HG03565 (cell line): ENCODE measurements at regions not wholly inside any gene's neighbourhood (a gene's known extent, or its start where the extent isn't known, plus 50 kb on each side); places are given as distances from the start of the nearest gene placed in this dataset.

Experiments used
- ATAC-seq: cut with Tn5 transposase; IDR thresholded peaks from one replicate; pipeline ENCODE4 v1.9.1; 2021; ENCODE audit warnings: mild to moderate bottlenecking, moderate library complexity; ENCODE audit not compliant: unreplicated experiment

- ATAC-seq = no peak
Measured at GRCh38 chr14:55929136-55929535, 189.1 kb upstream of the PELI2 start.

- ATAC-seq = no peak
Measured at GRCh38 chr14:55930016-55930784, 188.0 kb upstream of the PELI2 start.

GRCh38 chr14:55936691-55937090 is 181.5 kb upstream of the PELI2 start:
- ATAC-seq = no peak

GRCh38 chr14:55938249-55938791 is 179.9 kb upstream of the PELI2 start:
- no peak for ATAC-seq

- no peak for ATAC-seq
Measured at GRCh38 chr14:55942076-55942654, 176.0 kb upstream of the PELI2 start.

- no peak for ATAC-seq
Measured at GRCh38 chr14:55942826-55943225, 175.4 kb upstream of the PELI2 start.

GRCh38 chr14:55944757-55945156 is 173.5 kb upstream of the PELI2 start:
- no peak for ATAC-seq

- ATAC-seq = no peak
Measured at GRCh38 chr14:55946231-55946630, 172.0 kb upstream of the PELI2 start.

- no peak for ATAC-seq
Measured at GRCh38 chr14:55948399-55948798, 169.8 kb upstream of the PELI2 start.

- ATAC-seq = no peak
Measured at GRCh38 chr14:55949708-55950107, 168.5 kb upstream of the PELI2 start.

GRCh38 chr14:55950135-55950534 is 168.1 kb upstream of the PELI2 start:
- no peak for ATAC-seq

GRCh38 chr14:55951341-55952206 is 166.6 kb upstream of the PELI2 start:
- ATAC-seq = no peak

- ATAC-seq = no peak
Measured at GRCh38 chr14:55954108-55954507, 164.1 kb upstream of the PELI2 start.

- ATAC-seq = no peak
Measured at GRCh38 chr14:55955175-55955574, 163.0 kb upstream of the PELI2 start.

- ATAC-seq = no peak
Measured at GRCh38 chr14:55957950-55958349, 160.3 kb upstream of the PELI2 start.

- ATAC-seq = no peak
Measured at GRCh38 chr14:55963295-55963694, 154.9 kb upstream of the PELI2 start.

GRCh38 chr14:55964091-55964490 is 154.1 kb upstream of the PELI2 start:
- ATAC-seq = no peak

- no peak for ATAC-seq
Measured at GRCh38 chr14:55964821-55965220, 153.4 kb upstream of the PELI2 start.

- ATAC-seq = no peak
Measured at GRCh38 chr14:55965851-55966250, 152.4 kb upstream of the PELI2 start.

GRCh38 chr14:55968741-55969140 is 149.5 kb upstream of the PELI2 start:
- ATAC-seq = no peak

- ATAC-seq = no peak
Measured at GRCh38 chr14:55973285-55973800, 144.9 kb upstream of the PELI2 start.
